ENCODE measurements at regions not wholly inside any gene's neighbourhood (a gene's known extent, or its start where the extent isn't known, plus 50 kb on each side); places are given as distances from the start of the nearest gene placed in this dataset.
A peak's percentile ranks its signal among the peaks of the same experiment; 100 is the strongest.

DNA sequence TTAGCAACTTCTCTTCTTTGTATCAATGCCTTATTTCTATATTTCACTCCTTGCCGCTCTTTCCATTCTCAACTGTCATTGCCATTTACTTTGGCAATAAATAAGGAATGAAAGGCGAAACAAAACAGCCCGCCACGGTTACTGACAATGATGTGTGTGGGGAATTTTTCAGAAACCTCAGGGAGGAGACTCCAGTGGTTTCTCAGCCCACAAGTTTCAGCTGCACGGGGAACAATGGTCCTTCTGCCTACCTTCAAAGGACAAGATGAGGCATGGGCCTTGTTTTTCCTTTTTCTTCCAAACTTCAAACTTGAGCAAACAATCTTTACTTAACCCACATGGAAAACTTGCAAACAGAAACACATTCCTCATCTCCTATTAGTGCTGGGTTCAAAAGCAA lies 409.4 kb downstream of the METTL15 start:
- H3K27me3 ChIP-seq (ENCODE audit: control insufficient read depth, insufficient read depth, low read length) = no peaks in the 10 kb centered on the region
- intact Hi-C loops (cut with DNase I) = no loop called here
- no peaks in the 10 kb centered on the region for H3K4me1 ChIP-seq (ENCODE audit: control insufficient read depth in 2 of 3, insufficient read depth in 2 of 3, low read depth in 1 of 3, low read length in 3 of 3)
- H3K9me3 ChIP-seq (ENCODE audit: control insufficient read depth in 2 of 3, insufficient read depth in 1 of 3, low read length in 3 of 3) = no peaks in the 10 kb centered on the region
- TF ChIP-seq CTCF (IDR thresholded peaks at IDR 0.05; ENCODE audit: borderline replicate concordance, extremely low read depth, insufficient read depth) = no peak
- DNase-seq (no peak), FAIRE-seq (no peak)
- H3K36me3 ChIP-seq (ENCODE audit: control insufficient read depth in 2 of 3, insufficient read depth in 3 of 3, low read length in 3 of 3) = no peaks in the 10 kb centered on the region
- H3K9ac ChIP-seq (ENCODE audit: low read length in 3 of 3) = no peak overlapping the region
- no peak overlapping the region for H3K27ac ChIP-seq (ENCODE audit: low read depth in 2 of 2, low read length in 2 of 2)
- no peak overlapping the region for H3K4me3 ChIP-seq (ENCODE audit: low read length in 3 of 3)

- TF ChIP-seq CTCF (IDR thresholded peaks at IDR 0.05; ENCODE audit: borderline replicate concordance, extremely low read depth, insufficient read depth) = no peak
- Histone ChIP-seq H3K4me3 (ENCODE audit: low read length in 3 of 3) (no peak overlapping the region), H3K4me1 (ENCODE audit: control insufficient read depth in 2 of 3, insufficient read depth in 2 of 3, low read depth in 1 of 3, low read length in 3 of 3) (no peaks in the 10 kb centered on the region), H3K36me3 (ENCODE audit: control insufficient read depth in 2 of 3, insufficient read depth in 3 of 3, low read length in 3 of 3) (no peaks in the 10 kb centered on the region), H3K9ac (ENCODE audit: low read length in 3 of 3) (no peak overlapping the region), H3K27ac (ENCODE audit: low read depth in 2 of 2, low read length in 2 of 2) (no peak overlapping the region), H3K27me3 (ENCODE audit: control insufficient read depth, insufficient read depth, low read length) (no peaks in the 10 kb centered on the region), H3K9me3 (ENCODE audit: control insufficient read depth in 2 of 3, insufficient read depth in 1 of 3, low read length in 3 of 3) (no peaks in the 10 kb centered on the region)
- DNase-seq (no peak), FAIRE-seq (no peak)
- intact Hi-C loops (cut with DNase I) = no loop called here
Observed at GRCh38 chr11:28514391-28514790, 406.2 kb downstream of the METTL15 start.

- peak in 1 of 5 donors; percentile 73 for DNase-seq
Observed at GRCh38 chr11:28512143-28512756, 404.1 kb downstream of the METTL15 start.

More at GRCh38 chr11:28512143-28512756, 404.1 kb downstream of the METTL15 start:
- Histone ChIP-seq H3K27ac (ENCODE audit: low read depth in 2 of 2, low read length in 2 of 2) (no peak overlapping the region), H3K4me1 (ENCODE audit: control insufficient read depth in 2 of 3, insufficient read depth in 2 of 3, low read depth in 1 of 3, low read length in 3 of 3) (no peaks in the 10 kb centered on the region), H3K4me3 (ENCODE audit: low read length in 3 of 3) (no peak overlapping the region), H3K36me3 (ENCODE audit: control insufficient read depth in 2 of 3, insufficient read depth in 3 of 3, low read length in 3 of 3) (no peaks in the 10 kb centered on the region), H3K9me3 (ENCODE audit: control insufficient read depth in 2 of 3, insufficient read depth in 1 of 3, low read length in 3 of 3) (no peaks in the 10 kb centered on the region), H3K9ac (ENCODE audit: low read length in 3 of 3) (no peak overlapping the region), H3K27me3 (ENCODE audit: control insufficient read depth, insufficient read depth, low read length) (no peaks in the 10 kb centered on the region)
- no peak for TF ChIP-seq CTCF (IDR thresholded peaks at IDR 0.05; ENCODE audit: borderline replicate concordance, extremely low read depth, insufficient read depth)
- FAIRE-seq = no peak
- intact Hi-C loops (cut with DNase I) = no loop called here

Measured in kidney (tissue), 13 donors.